IPS-18c (cell line): ENCODE measurements at regions not wholly inside any gene's neighbourhood (a gene's known extent, or its start where the extent isn't known, plus 50 kb on each side); places are given as distances from the start of the nearest gene placed in this dataset.

ENCODE experiments used
- H3K4me3 ChIP-seq: 2 replicates; pipeline ENCODE4 v1.7.0; 2013; ENCODE audit warnings: low read depth, mild to moderate bottlenecking, low read length, moderate library complexity; ENCODE audit not compliant: insufficient read depth
- H3K9me3 ChIP-seq: one replicate; pipeline ENCODE4 v1.6.1; 2013; ENCODE audit warnings: mild to moderate bottlenecking, low read length, moderate library complexity; ENCODE audit not compliant: control insufficient read depth, insufficient read depth

DNA sequence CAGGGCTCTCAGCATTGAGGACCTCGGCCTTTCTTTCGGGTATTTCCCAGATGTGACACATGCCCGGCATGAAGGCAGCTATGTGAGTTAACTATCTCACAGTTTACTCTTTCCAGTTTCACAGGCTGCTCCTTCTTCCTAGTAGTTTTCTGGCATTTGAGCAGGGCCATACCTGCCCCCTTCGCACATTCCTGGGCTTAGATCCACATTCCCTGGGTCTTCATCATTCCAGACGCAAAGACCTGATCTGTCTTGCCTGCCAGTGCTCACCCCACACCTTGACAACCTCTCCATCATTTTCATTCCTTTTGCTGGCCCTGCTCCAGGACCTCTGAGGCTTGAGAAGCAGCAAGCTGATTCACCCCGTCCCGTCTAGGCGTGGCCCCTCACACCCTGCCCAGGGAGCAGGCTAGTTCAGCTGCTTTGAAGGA is 227.5 kb downstream of the WDR11 start:
- no peak overlapping the region for H3K4me3 ChIP-seq
- no peaks in the 10 kb centered on the region for H3K9me3 ChIP-seq

DNA sequence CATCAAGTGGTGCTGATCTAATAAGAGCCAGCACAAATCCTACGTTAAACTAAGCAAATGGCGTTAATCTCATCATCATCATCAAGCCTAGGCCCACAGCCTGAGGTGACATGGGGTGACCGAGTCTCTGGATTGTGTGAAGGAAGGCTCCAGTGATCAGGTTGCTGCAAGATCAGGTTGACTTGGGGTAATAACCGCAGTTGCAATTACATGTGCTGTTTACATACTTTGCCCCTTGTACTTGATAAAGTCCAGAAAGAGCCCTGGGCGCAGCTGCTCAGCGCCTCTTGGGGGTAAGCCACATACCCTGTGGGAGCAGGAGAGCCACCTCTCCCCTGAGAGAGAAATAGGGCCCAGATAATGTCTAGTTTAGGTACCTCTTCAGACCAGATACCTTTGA is 228.1 kb downstream of the WDR11 start:
- Histone ChIP-seq H3K9me3 (no peaks in the 10 kb centered on the region), H3K4me3 (no peak overlapping the region)

DNA sequence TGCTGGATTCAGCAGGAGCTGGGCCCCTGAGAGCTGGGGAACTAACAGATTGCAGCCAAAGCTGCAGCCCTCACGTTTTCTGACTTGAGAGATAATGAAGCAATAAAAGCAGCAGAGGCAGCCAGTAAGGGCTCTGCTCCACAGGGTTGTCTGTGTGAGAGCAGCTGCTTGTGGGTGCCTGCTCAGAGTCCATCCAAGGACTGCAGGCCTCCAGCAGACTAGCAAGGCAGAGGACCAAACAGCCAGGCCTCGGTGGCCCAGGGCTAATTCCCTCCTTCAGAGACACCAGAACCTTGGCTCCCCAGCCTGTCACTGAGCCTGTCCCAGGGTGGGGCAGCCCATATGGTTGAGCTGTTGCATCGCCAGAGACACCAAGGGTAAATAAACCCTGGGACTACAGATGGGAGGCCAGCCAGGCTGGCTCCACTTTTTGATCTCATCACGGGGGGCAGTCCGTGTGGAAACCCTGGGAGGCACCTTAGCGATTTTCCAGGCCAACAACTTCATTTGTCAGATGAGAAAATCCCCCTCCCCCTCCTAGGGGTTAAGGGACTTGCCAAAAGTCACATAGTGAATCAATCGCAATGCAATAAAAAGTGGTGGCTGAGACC is 229.2 kb downstream of the WDR11 start:
- Histone ChIP-seq H3K4me3 (no peak overlapping the region), H3K9me3 (no peaks in the 10 kb centered on the region)

DNA sequence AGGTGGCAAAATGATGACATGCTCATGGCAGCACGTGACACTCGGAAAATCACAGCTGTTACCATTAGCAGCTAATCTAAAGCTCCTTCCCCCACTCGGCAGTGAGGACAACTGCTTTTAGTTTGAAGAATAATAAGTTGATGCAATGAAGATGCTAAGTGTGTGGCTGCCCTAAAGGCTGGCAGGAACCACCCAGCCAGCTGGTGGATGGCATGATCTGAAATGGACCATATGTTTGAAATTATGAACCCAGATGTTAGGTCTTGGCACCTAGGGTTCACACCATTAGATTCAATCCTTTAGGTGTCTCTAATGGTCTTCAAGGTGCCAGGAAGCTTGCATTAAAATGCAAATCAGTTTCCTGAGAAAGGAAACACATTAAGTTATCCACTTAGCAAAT is 230.1 kb downstream of the WDR11 start:
- Histone ChIP-seq H3K9me3 (no peaks in the 10 kb centered on the region), H3K4me3 (no peak overlapping the region)

DNA sequence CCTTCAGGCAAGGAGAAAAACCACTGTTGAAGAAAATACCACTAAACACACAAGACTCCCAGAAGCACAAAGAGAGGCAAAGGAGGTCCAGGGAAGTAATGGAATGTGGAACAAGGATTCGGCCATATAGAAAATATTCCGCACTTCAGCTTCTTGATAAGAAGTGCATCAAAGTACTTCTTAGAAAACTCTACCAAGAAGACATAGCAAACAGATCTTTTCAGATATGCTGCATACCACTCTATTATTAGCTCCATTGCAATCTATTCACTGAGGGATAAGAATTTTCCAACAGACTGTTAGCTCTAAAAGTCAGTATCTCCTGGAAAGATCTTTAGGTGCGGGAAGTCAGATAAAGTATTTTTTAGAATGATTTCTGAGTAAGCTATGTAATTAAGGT is 231.8 kb downstream of the WDR11 start:
- Histone ChIP-seq H3K4me3 (no peak overlapping the region), H3K9me3 (no peaks in the 10 kb centered on the region)

DNA sequence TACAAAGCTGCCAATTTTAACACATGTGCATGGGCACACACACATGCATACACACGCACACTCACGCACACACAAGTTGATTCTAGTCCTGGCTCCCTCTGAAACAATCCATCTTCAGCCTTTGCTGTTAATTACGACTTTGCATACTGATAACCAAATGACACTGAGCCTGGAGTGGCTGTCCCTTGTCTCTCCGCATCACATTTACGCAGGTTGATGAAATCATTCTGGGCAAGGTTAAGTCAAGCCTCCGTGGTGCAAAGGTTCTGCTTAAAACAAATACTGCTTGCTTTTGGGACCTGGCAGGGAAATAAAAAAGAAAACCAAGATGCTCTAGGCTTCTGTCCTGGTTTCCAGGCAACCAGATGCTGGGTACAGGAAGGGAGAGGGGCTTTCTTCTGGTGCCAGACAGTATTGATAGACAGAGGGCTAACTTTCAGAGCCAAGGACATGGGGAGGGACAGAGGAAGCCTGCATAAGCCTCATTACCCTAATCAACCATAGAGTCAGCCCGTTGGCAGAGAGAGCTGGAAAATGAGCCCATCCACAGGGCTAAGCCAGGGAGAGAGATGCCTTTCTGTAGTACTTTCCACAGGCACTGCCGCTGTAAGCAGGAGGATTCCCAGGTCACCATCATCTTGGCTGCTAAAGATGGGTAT is 233.0 kb downstream of the WDR11 start:
- H3K9me3 ChIP-seq: no peaks in the 10 kb centered on the region
- no peak overlapping the region for H3K4me3 ChIP-seq

DNA sequence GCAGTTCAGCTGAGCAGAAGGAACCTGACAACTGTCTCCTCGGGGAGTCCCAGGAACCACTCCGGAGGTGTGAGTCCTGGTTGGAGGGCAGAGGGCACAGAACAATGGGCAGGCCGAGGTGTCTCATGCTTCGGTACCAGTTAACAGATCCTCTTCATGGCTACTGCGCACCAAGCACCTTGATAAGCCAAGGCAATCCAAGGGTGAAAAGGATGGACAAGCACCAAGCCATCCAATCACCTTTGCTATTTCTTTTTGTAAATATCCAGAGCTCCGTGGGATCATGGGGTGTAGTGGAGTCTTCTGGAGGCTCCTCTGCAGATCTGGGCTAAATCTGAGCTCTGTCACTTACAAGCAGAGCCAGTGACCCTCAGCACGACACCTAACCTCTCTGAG is 233.5 kb downstream of the WDR11 start:
- H3K4me3 ChIP-seq: no peak overlapping the region

DNA sequence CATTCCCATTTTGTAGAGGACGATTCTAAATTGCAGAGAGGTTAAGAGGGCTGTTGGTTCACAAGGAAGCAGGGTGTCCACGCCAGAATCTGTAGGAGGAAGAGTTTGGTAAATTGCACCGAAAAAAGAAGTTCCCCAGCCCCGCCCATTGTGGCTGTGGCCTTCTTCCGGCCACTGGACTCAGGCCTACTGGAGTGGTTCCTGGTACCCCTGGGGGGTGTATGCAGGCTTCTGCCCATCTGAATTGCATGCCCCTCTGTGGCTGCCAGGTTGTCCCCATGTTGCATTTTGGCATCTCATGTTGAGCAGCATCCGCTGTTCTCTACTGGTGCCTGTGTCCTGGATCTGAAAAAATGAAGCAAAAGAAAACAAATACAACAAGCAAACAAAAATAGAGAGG is 234.2 kb downstream of the WDR11 start:
- Histone ChIP-seq H3K9me3 (no peaks in the 10 kb centered on the region), H3K4me3 (no peak overlapping the region)

More for the DNA sequence above, 233.5 kb downstream of the WDR11 start:
- H3K9me3 ChIP-seq: no peaks in the 10 kb centered on the region

DNA sequence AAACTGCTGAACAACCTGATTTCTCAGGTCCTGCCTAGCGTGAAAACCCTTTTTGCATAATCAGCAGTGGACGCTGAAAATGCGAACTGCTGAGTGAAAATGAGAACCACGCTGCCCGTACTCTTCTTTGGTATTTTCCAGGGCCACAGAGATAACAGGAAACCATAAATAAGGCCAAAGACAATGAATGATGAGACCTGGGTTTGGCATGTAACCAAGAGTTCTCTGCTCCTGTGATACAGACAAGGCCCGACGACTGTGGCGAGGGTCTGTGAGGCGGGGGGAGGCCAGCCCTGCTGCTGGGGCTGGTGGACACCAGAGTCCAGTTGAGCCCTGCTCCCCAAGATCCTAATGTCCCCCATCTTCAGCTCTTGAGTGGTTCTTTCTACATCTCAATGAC is 236.0 kb downstream of the WDR11 start:
- Histone ChIP-seq H3K9me3 (no peaks in the 10 kb centered on the region), H3K4me3 (no peak overlapping the region)

DNA sequence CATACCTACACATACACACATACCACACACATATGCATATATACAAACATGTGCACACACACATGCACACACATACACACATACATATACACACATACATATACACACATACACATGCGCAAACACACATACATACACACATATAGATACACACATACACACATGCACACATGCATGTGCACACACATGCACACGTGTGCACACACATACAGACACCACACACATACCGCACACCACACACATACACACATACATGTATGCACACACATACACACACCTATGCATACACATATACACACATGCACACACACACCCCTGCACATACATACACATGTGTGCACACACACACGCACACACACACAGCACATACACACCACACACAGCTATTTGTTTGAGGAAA is 236.5 kb downstream of the WDR11 start:
- Histone ChIP-seq H3K9me3 (no peaks in the 10 kb centered on the region), H3K4me3 (no peak overlapping the region)

DNA sequence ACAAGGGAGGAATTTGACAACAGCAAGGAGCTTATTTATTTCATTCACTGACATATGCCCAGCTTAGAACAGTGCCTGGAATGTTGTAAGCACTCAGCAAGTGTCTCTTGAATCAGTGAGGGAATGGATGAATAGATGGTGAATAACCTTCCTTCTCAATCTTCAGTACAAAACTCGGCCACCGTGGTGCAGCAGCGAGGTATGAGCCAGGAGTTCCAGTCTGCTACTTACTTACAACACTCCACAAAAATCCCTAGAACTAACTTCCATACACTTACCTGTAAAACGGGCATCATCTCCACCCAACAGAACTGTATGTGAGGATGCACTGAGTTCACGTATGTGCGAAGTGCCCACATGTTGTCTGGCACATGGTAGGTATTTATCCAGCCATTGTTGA is 237.4 kb downstream of the WDR11 start:
- Histone ChIP-seq H3K4me3 (no peak overlapping the region), H3K9me3 (no peaks in the 10 kb centered on the region)

DNA sequence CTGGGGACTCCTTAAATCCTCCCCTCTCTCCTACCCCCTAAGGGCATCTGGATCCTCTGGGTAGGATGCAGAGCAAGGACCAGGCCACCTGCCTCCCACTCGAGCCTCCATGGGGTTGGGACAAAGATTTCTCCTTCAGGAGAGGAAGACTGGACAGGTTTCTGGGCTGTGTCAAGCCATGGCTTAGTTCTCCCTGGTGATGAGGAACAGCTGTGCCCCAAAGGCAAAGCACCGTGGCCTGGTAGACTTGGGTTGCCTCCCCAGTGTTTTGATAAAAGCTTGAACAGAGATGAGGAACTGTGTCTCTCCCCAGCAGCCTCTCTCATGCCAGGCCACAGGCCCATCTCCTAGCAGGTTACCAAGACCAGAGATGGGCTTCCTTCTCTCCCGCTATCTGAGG is 238.3 kb downstream of the WDR11 start:
- no peaks in the 10 kb centered on the region for H3K9me3 ChIP-seq
- H3K4me3 ChIP-seq: no peak overlapping the region

DNA sequence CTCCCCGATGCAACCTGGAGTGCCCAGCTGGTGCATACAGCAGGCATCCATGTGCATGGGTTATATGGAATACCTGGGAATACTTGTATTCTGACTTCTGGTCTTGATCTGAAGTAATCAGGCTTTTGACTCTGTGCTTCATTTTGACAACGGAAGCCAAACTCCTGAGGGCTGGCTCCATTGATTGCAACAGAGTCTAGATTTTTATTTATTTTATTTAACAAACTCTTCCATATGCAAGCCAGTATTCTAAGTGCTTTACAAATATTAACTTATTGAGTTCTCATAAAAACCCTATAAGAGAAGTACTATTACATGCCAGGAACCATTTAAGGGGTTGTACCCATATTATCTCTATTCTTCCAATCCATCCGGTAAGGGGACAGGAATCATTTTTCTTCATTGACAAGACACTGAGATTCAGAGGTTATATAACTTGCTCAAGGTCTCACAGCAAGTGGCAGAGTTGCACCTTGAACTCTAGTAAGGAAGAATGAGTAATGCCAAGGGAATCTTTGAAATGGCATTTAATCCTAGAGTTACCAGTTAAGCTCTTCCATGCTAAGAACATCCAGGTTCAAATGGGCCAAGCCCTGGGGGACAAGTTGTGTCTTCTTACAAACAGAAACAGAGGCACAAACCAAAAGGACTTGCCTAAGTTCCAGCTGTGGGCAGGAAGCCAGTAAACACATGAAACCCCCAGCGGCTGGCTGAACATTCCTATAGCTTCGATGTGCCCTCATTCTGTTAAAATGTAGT is 241.0 kb downstream of the WDR11 start:
- Histone ChIP-seq H3K9me3 (no peaks in the 10 kb centered on the region), H3K4me3 (no peak overlapping the region)

DNA sequence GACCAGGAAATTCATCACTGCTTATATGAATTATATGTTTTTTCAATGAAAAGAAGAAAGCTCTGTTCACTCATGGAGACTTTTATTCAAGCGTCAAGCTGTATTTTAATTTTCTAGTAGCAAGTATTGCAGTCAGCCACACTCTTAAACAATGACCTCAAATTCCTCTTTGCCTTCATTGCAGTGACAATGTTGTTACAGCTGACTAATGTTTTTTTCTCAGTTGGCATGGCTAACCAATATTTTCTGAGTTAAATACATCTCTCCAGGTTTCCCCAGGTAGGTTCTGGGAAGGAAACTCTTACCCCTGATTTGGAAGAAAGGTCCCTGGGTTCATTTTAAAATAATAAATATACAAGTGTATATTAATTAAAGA is 241.5 kb downstream of the WDR11 start:
- H3K9me3 ChIP-seq: no peaks in the 10 kb centered on the region

DNA sequence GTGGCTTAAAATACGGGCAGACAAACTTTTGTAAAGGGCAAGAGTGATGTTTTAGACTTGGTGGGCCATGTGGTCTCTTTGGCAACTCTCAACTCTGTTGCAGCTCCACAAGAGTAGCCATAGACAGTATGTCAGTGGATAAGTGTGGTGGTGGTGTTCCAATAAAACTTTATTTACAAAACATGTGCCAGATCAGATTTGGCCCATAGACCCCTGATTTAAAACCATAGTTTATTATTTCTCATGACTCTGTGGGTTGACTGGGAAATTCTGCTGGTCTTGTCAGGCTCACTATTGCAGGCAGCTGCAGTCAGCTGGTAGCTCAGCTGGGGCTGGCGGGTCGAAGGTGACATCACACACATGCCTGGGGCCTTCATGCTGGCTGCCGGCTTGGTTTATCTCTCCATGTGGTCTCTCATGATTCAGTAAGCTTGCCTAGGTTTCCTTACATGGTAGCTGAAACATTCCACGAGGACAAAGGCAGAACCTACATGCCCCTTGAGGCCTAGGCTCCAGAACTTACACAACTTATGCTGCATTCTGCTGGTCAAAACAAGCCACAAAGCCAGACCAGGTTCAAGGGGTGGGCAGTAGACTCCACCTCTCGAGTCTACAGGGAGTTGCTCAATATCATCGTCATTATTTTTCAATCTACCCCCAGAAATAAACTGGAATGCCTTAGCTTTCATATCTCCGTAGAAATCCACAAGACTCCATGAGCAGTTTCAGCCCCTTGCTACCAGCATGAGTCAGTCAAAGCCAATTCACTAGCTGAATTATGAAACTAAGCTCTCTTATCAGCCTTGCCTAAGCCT is 245.7 kb downstream of the WDR11 start:
- Histone ChIP-seq H3K4me3 (no peak overlapping the region), H3K9me3 (no peaks in the 10 kb centered on the region)

More for the DNA sequence above, 241.5 kb downstream of the WDR11 start:
- H3K4me3 ChIP-seq: no peak overlapping the region

DNA sequence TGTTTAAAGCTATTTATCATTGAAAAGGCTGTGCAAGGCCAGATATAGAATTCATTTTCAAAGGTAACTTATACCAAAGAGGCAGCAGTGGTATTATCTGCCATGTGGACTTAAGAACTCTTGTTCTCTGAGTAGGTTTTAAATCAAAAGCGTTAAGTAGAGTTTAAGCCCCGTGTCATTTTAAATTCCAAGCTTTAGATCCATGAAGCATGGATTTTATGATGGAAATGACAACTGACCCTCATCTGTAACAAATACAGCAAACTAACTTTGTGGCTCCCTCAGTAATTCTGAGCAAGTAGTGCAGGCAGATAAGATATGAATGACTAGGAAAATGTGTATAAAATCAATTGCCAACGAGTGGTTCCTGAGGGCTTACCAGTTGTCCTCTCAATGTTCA is 247.0 kb downstream of the WDR11 start:
- H3K9me3 ChIP-seq: no peaks in the 10 kb centered on the region
- H3K4me3 ChIP-seq: no peak overlapping the region

DNA sequence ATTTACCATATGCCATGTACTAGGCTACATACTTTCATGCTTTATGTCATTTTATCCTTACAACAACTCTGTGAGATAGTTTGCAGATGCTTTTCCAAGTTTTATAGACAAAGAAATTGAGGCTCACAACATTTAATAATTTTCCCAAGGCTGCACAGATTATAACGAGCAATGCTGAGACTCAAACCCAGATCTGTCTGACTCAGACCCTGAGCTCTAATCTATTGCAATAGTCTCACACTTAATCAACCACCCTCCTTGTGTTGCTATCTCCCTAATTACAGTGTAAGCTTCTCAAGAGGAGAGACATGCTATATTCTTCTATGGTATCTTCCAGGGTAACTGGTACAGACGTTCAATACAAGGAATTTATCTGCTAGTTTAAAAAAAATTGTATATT is 247.6 kb downstream of the WDR11 start:
- H3K9me3 ChIP-seq: no peaks in the 10 kb centered on the region
- H3K4me3 ChIP-seq: no peak overlapping the region

DNA sequence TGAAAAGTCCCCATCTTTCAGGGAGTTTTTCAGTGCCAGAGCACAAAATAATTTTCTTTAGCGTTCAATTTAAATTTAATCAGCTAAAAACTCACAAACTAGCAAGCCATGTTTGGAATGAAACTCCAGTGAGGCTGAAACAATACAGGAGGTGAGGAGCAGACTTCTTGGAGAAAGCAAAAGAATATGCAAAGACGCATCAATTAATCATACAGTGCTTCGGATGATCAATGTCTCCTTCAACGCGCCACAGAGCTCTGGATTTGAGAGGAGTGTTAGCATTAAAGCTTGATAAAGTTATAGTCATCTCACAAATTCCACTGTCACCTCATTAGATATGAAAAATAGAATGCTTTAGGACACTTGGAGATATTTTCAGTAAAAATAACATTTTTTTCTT is 248.0 kb downstream of the WDR11 start:
- H3K9me3 ChIP-seq: no peaks in the 10 kb centered on the region
- H3K4me3 ChIP-seq: no peak overlapping the region
